ENCODE measurements at regions not wholly inside any gene's neighbourhood (a gene's known extent, or its start where the extent isn't known, plus 50 kb on each side); places are given as distances from the start of the nearest gene placed in this dataset.

DNA sequence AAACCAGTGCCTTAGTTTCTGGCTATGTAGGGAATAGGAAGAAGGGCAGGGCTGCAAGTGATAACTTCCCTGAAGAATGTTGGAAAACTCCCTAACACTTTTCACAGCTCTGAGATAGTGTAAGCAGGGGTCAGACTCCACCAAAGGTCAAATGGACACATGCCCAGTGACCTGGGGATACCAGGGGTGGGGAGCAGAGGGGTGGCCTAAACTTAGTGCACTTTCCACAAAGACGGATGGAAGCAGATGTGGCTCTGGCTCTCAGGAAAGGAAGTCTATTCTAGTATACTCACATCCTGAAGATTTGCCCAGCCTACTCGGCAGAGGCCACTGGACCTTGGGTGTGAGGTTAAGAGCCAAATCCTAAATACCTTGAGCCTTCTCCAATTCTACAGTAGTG is 285.8 kb downstream of the NUAK1 start:
- Histone ChIP-seq H3K9ac (ENCODE audit: low read length) (no peak overlapping the region), H3K79me2 (ENCODE audit: insufficient read depth, low read length) (no peaks in the 10 kb centered on the region), H3K9me3 (ENCODE audit: low read length) (no peaks in the 10 kb centered on the region), H3K9me2 (ENCODE audit: low read depth, low read length) (no peaks in the 10 kb centered on the region), H3K27ac (ENCODE audit: low read depth, low read length, poor library complexity, severe bottlenecking) (no peak overlapping the region), H3K4me2 (ENCODE audit: low read length) (no peak overlapping the region), H3K27me3 (ENCODE audit: insufficient read depth, low read length) (no peaks in the 10 kb centered on the region), H3K4me3 (ENCODE audit: low read depth, low read length, poor library complexity, severe bottlenecking) (no peak overlapping the region), H2AFZ (ENCODE audit: low read length) (no peak overlapping the region), H3F3A (ENCODE audit: insufficient read depth, low read length) (no peaks in the 10 kb centered on the region), H3K4me1 (ENCODE audit: insufficient read depth, low read length, severe bottlenecking) (no peaks in the 10 kb centered on the region), H4K20me1 (ENCODE audit: insufficient read depth, low read length) (no peaks in the 10 kb centered on the region), H3K36me3 (ENCODE audit: insufficient read depth, low read length) (no peaks in the 10 kb centered on the region)
- no peak for TF ChIP-seq EZH2 (IDR thresholded peaks at IDR 0.05; ENCODE audit: borderline replicate concordance, low read length)
- TF ChIP-seq, protein P1, sequence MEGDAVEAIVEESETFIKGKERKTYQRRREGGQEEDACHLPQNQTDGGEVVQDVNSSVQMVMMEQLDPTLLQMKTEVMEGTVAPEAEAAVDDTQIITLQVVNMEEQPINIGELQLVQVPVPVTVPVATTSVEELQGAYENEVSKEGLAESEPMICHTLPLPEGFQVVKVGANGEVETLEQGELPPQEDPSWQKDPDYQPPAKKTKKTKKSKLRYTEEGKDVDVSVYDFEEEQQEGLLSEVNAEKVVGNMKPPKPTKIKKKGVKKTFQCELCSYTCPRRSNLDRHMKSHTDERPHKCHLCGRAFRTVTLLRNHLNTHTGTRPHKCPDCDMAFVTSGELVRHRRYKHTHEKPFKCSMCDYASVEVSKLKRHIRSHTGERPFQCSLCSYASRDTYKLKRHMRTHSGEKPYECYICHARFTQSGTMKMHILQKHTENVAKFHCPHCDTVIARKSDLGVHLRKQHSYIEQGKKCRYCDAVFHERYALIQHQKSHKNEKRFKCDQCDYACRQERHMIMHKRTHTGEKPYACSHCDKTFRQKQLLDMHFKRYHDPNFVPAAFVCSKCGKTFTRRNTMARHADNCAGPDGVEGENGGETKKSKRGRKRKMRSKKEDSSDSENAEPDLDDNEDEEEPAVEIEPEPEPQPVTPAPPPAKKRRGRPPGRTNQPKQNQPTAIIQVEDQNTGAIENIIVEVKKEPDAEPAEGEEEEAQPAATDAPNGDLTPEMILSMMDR (IDR thresholded peaks at IDR 0.05; ENCODE audit: low read length): no peak

DNA sequence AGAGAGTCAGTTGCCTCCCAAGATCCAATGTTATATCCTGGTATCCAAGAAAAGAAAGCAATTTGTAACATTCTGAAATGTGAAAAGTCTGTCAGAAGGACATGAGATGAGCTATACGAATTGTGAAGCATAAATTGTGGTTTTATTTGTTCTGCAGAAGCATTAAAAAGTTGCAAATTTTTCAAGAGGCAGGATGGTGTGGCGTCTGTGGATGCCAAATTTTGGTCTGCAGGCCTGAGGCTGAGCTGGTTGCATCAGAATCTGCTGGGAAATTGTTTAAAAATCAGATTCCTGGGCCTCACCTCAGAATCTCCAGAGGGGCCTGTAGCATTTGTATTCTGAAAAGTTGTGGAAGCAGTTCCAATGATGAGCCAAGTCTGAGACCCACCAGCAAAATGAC is 284.7 kb downstream of the NUAK1 start:
- no peak overlapping the region for H2AFZ ChIP-seq (ENCODE audit: low read length)
- TF ChIP-seq, protein P1 (IDR thresholded peaks at IDR 0.05; ENCODE audit: low read length): no peak
- no peak for TF ChIP-seq EZH2 (IDR thresholded peaks at IDR 0.05; ENCODE audit: borderline replicate concordance, low read length)
- H3K4me3 ChIP-seq (ENCODE audit: low read depth, low read length, poor library complexity, severe bottlenecking): no peak overlapping the region
- no peaks in the 10 kb centered on the region for H4K20me1 ChIP-seq (ENCODE audit: insufficient read depth, low read length)
- no peak overlapping the region for H3K9ac ChIP-seq (ENCODE audit: low read length)
- H3K9me3 ChIP-seq (ENCODE audit: low read length): no peaks in the 10 kb centered on the region
- H3K27me3 ChIP-seq (ENCODE audit: insufficient read depth, low read length): no peaks in the 10 kb centered on the region
- H3K4me2 ChIP-seq (ENCODE audit: low read length): no peak overlapping the region
- H3K36me3 ChIP-seq (ENCODE audit: insufficient read depth, low read length): no peaks in the 10 kb centered on the region
- H3F3A ChIP-seq (ENCODE audit: insufficient read depth, low read length): no peaks in the 10 kb centered on the region
- no peaks in the 10 kb centered on the region for H3K4me1 ChIP-seq (ENCODE audit: insufficient read depth, low read length, severe bottlenecking)
- H3K9me2 ChIP-seq (ENCODE audit: low read depth, low read length): no peaks in the 10 kb centered on the region
- no peaks in the 10 kb centered on the region for H3K79me2 ChIP-seq (ENCODE audit: insufficient read depth, low read length)
- H3K27ac ChIP-seq (ENCODE audit: low read depth, low read length, poor library complexity, severe bottlenecking): no peak overlapping the region

DNA sequence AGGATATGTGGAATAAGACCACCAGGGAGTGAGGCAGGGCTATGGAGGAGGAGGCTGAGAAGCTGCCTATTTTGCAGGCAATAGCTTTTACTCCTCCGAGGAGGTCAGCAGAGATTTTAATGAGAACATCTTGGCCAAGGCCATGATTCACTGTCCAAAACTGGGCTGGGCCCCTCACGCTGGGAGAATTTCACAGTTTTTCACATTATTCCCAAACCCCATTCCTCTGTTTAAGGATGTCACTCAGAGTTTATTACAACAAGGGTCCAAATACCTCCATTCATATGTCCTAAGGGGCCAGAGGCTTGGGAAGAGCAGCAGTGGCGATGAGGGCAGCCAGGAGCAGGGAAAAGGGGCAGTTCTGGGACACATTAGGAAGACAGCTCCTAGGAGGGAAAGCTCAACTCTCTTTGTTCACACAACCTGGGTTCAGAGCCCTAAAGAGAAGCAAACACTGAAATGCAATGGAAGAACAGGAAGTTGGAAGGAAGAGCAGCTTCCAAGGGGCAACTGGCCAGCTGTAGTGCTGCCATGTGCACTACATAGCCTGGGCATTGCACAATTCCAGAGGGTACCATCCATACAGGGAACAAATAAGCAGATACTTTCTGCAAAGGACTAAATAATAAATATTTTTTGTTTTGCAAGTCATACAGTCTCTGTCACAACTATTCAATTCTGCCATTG is 283.2 kb downstream of the NUAK1 start:
- no peaks in the 10 kb centered on the region for H3K36me3 ChIP-seq (ENCODE audit: insufficient read depth, low read length)
- H3K4me1 ChIP-seq (ENCODE audit: insufficient read depth, low read length, severe bottlenecking): no peaks in the 10 kb centered on the region
- H3K4me3 ChIP-seq (ENCODE audit: low read depth, low read length, poor library complexity, severe bottlenecking): no peak overlapping the region
- no peak overlapping the region for H3K4me2 ChIP-seq (ENCODE audit: low read length)
- no peaks in the 10 kb centered on the region for H3K9me3 ChIP-seq (ENCODE audit: low read length)
- H3K79me2 ChIP-seq (ENCODE audit: insufficient read depth, low read length): no peaks in the 10 kb centered on the region
- TF ChIP-seq, protein P1 (IDR thresholded peaks at IDR 0.05; ENCODE audit: low read length): no peak
- TF ChIP-seq EZH2 (IDR thresholded peaks at IDR 0.05; ENCODE audit: borderline replicate concordance, low read length): no peak
- no peaks in the 10 kb centered on the region for H3F3A ChIP-seq (ENCODE audit: insufficient read depth, low read length)
- no peaks in the 10 kb centered on the region for H3K27me3 ChIP-seq (ENCODE audit: insufficient read depth, low read length)
- H4K20me1 ChIP-seq (ENCODE audit: insufficient read depth, low read length): no peaks in the 10 kb centered on the region
- no peak overlapping the region for H3K27ac ChIP-seq (ENCODE audit: low read depth, low read length, poor library complexity, severe bottlenecking)
- no peaks in the 10 kb centered on the region for H3K9me2 ChIP-seq (ENCODE audit: low read depth, low read length)
- no peak overlapping the region for H2AFZ ChIP-seq (ENCODE audit: low read length)
- H3K9ac ChIP-seq (ENCODE audit: low read length): no peak overlapping the region

Measured in OCI-LY1 (cell line).